ENCODE measurements at regions not wholly inside any gene's neighbourhood (a gene's known extent, or its start where the extent isn't known, plus 50 kb on each side); places are given as distances from the start of the nearest gene placed in this dataset.

DNA sequence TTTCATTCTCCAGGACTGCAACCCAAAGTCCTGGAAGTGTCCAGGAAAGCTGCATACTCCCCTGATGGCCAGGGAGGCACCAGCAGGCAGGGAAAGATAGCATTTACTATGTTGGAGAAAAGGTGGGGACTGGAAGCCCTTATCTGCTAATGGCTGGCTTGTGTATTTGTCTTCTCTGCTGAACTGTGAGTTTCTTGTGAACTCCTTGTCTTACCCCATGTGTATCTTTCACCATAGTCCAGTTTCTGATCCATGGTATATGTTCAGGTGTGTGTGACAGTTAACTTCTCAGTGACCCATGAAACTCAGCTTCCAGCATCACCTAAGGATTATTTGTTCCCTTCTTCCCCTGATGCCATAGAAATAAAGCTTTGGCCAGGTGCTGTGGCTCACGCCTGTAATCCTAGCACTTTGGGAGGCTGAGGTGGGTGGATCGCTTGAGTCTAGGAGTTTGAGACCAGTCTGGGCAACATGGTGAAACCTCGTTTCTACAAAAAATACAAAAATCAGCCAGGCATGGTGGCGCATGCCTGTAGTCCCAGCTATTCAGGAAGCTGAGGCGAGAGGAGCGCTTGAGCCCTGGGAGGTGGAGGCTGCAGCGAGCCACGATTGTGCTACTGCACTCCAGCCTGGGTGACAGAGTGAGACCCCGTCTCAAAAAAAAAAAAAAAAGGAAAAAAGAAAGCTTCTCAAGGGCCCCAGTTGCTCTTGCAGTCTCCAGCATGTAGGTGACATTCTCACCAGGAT lies 112.8 kb upstream of the MAP4K3 start:
- TF ChIP-seq POLR2A (IDR thresholded peaks at IDR 0.05) = no peak
- TF ChIP-seq, protein P1, sequence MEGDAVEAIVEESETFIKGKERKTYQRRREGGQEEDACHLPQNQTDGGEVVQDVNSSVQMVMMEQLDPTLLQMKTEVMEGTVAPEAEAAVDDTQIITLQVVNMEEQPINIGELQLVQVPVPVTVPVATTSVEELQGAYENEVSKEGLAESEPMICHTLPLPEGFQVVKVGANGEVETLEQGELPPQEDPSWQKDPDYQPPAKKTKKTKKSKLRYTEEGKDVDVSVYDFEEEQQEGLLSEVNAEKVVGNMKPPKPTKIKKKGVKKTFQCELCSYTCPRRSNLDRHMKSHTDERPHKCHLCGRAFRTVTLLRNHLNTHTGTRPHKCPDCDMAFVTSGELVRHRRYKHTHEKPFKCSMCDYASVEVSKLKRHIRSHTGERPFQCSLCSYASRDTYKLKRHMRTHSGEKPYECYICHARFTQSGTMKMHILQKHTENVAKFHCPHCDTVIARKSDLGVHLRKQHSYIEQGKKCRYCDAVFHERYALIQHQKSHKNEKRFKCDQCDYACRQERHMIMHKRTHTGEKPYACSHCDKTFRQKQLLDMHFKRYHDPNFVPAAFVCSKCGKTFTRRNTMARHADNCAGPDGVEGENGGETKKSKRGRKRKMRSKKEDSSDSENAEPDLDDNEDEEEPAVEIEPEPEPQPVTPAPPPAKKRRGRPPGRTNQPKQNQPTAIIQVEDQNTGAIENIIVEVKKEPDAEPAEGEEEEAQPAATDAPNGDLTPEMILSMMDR (IDR thresholded peaks at IDR 0.05) = no peak

Measured in prostate gland (tissue), 2 donors.